ENCODE measurements at regions not wholly inside any gene's neighbourhood (a gene's known extent, or its start where the extent isn't known, plus 50 kb on each side); places are given as distances from the start of the nearest gene placed in this dataset.

- DNase-seq (ENCODE audit: low spot score in 2 of 2): no peak
- intact Hi-C loops (cut with DNase I; ENCODE audit: low total_unique reads): no loop called here
- TF ChIP-seq POLR2A (IDR thresholded peaks at IDR 0.05): no peak
- TF ChIP-seq CTCF (IDR thresholded peaks at IDR 0.05): no peak
- WGBS, 2 donors: 75 to 87% methylated on average over 3 of the region's 3 CpGs
- no peak overlapping the region for H3K4me3 ChIP-seq (ENCODE audit: low read depth, poor library complexity, severe bottlenecking)
Observed at GRCh38 chr9:18136354-18136994, 337.5 kb upstream of the ADAMTSL1 start.

- DNase-seq (ENCODE audit: low spot score in 2 of 2): no peak
- no peak overlapping the region for H3K4me3 ChIP-seq (ENCODE audit: low read depth, poor library complexity, severe bottlenecking)
- TF ChIP-seq CTCF (IDR thresholded peaks at IDR 0.05) (no peak), POLR2A (IDR thresholded peaks at IDR 0.05) (no peak)
- 78 to 82% methylated on average over 4 of the region's 4 CpGs for WGBS, 2 donors
- intact Hi-C loops (cut with DNase I; ENCODE audit: low total_unique reads): no loop called here
Observed at GRCh38 chr9:18137815-18138214, 336.1 kb upstream of the ADAMTSL1 start.

- 61 to 64% methylated on average over 5 of the region's 5 CpGs for WGBS, 2 donors
- DNase-seq (ENCODE audit: low spot score in 2 of 2): no peak
Observed at GRCh38 chr9:18138656-18139055, 335.3 kb upstream of the ADAMTSL1 start.

GRCh38 chr9:18141681-18142080 is 332.3 kb upstream of the ADAMTSL1 start:
- 81 to 89% methylated on average over 2 of the region's 2 CpGs for WGBS, 2 donors
- no peak overlapping the region for H3K4me3 ChIP-seq (ENCODE audit: low read depth, poor library complexity, severe bottlenecking)
- DNase-seq (ENCODE audit: low spot score in 2 of 2): no peak
- intact Hi-C loops (cut with DNase I; ENCODE audit: low total_unique reads): no loop called here
- no peak for TF ChIP-seq POLR2A (IDR thresholded peaks at IDR 0.05)

More at GRCh38 chr9:18138656-18139055, 335.3 kb upstream of the ADAMTSL1 start:
- intact Hi-C loops (cut with DNase I; ENCODE audit: low total_unique reads): no loop called here
- no peak for TF ChIP-seq CTCF (IDR thresholded peaks at IDR 0.05)
- TF ChIP-seq POLR2A (IDR thresholded peaks at IDR 0.05): no peak
- no peak overlapping the region for H3K4me3 ChIP-seq (ENCODE audit: low read depth, poor library complexity, severe bottlenecking)

DNA sequence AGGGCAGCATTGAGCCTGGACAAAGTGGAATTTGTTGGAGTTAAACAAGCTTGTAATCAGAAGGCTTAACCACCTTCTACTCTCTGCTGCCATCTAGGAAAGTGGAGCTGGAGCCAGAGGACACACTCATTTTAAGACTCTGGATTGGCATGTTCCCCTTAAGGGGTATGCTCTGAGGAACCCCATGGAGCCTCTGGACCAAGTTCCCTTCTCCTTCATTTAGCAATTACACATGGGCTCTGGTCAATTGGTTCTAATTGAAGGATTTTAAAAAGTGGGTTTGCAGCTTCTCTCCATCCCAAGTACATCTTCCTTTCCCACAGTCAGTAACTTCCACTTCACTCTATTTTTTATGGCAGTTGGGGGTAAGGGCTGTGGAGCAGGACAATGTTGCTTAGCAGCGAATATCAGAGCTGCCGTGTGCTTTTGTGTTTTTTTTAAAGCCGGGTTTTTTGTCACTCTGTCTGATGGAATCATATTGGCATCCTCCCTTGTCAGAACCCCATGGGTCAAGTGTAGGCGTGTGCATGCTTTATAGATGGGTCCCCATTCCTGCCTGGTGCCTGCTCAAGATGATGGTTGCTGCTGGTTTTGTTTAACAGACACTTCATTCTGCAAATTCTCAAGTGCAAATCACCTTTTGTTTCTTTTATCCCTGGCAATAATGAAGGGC is 330.7 kb upstream of the ADAMTSL1 start:
- intact Hi-C loops (cut with DNase I; ENCODE audit: low total_unique reads): no loop called here
- no peak overlapping the region for H3K4me3 ChIP-seq (ENCODE audit: low read depth, poor library complexity, severe bottlenecking)
- TF ChIP-seq CTCF (IDR thresholded peaks at IDR 0.05) (no peak), POLR2A (IDR thresholded peaks at IDR 0.05) (no peak)
- 68 to 77% methylated on average over 4 of the region's 4 CpGs for WGBS, 2 donors
- DNase-seq (ENCODE audit: low spot score in 2 of 2): no peak

GRCh38 chr9:18146329-18146728 is 327.6 kb upstream of the ADAMTSL1 start:
- H3K4me3 ChIP-seq (ENCODE audit: low read depth, poor library complexity, severe bottlenecking): no peak overlapping the region
- no peak for TF ChIP-seq CTCF (IDR thresholded peaks at IDR 0.05)
- TF ChIP-seq POLR2A (IDR thresholded peaks at IDR 0.05): no peak
- intact Hi-C loops (cut with DNase I; ENCODE audit: low total_unique reads): no loop called here
- 87 to 92% methylated on average over 3 of the region's 3 CpGs for WGBS, 2 donors
- DNase-seq (ENCODE audit: low spot score in 2 of 2): no peak
